IMR-90 (cell line): ENCODE measurements at regions not wholly inside any gene's neighbourhood (a gene's known extent, or its start where the extent isn't known, plus 50 kb on each side); places are given as distances from the start of the nearest gene placed in this dataset.

Source experiments
- ATAC-seq: fragments of 200-7000 bp; cut with Tn5 transposase; 2 replicates; pipeline ENCODE4 v1.9.1; 2020; ENCODE audit warnings: low read depth, mild to moderate bottlenecking, moderate library complexity
- BruUV-seq: library from RNA; stranded (reverse); fragments of 400-500 nt; replicated peaks from 2 replicates; lab custom pipeline; 2021; lab: Mats Ljungman, UMichigan
- CTCF ChIA-PET: fragments of 300-600 bp; formaldehyde crosslinking; extraction: SDS; loops from one replicate; lab custom pipeline; 2021; ENCODE audit warnings: antibody characterized with exemption; lab: Yijun Ruan, JAX
- POLR2A ChIA-PET: fragments of 300-600 bp; sonication (Branson Sonifier 250); formaldehyde crosslinking; loops from one replicate; lab custom pipeline; 2022; ENCODE audit warnings: antibody characterized with exemption; ENCODE audit not compliant: unreplicated experiment; lab: Charles Lee
- DNase-seq: peaks from one replicate; pipeline ENCODE4 v3.0.0; 2013
- H2AFZ ChIP-seq: replicated peaks from 2 replicates; pipeline ENCODE3; 2013; ENCODE audit warnings: low read length, mild to moderate bottlenecking; ENCODE audit not compliant: poor library complexity
- H2AK5ac ChIP-seq: 2 replicates; pipeline ENCODE4 v1.6.1; 2013; ENCODE audit warnings: low read depth, low read length, inconsistent platforms
- H2AK9ac ChIP-seq: replicated peaks from 2 replicates; pipeline ENCODE3; 2013; ENCODE audit warnings: mild to moderate bottlenecking, low read depth, low read length, moderate library complexity; ENCODE audit not compliant: poor library complexity
- H2BK120ac ChIP-seq: 2 replicates; pipeline ENCODE4 v1.6.1; 2013; ENCODE audit warnings: low read depth, low read length, inconsistent platforms
- H2BK15ac ChIP-seq: 3 replicates; pipeline ENCODE4 v1.6.1; 2013; ENCODE audit warnings: low read depth, low read length, inconsistent platforms
- H2BK20ac ChIP-seq: 2 replicates; pipeline ENCODE4 v1.6.1; 2013; ENCODE audit warnings: low read depth, mild to moderate bottlenecking, inconsistent platforms, low read length, moderate library complexity
- H2BK5ac ChIP-seq: 2 replicates; pipeline ENCODE4 v1.6.1; 2013; ENCODE audit warnings: mild to moderate bottlenecking, low read depth, low read length, inconsistent platforms; ENCODE audit not compliant: poor library complexity, severe bottlenecking
- H3K14ac ChIP-seq: replicated peaks from 2 replicates; pipeline ENCODE4 v1.6.1; 2013; ENCODE audit warnings: low read depth, low read length, inconsistent platforms
- H3K18ac ChIP-seq: 2 replicates; pipeline ENCODE4 v1.6.1; 2013; ENCODE audit warnings: low read depth, low read length, control low read depth
- H3K23ac ChIP-seq: 2 replicates; pipeline ENCODE4 v1.6.1; 2013; ENCODE audit warnings: low read depth, low read length, inconsistent platforms
- H3K27ac ChIP-seq: 2 replicates; pipeline ENCODE4 v1.5.1; 2013; ENCODE audit warnings: mild to moderate bottlenecking, control low read depth, low read length; ENCODE audit not compliant: insufficient read depth
- H3K27me3 ChIP-seq: 2 replicates; pipeline ENCODE4 v1.6.1; 2013; ENCODE audit warnings: low read length; ENCODE audit not compliant: control insufficient read depth, insufficient read depth
- H3K36me3 ChIP-seq: 2 replicates; pipeline ENCODE4 v1.6.1; 2013; ENCODE audit warnings: low read length, mixed read lengths; ENCODE audit not compliant: control insufficient read depth, insufficient read depth
- H3K4ac ChIP-seq: 2 replicates; pipeline ENCODE4 v1.6.1; 2013; ENCODE audit warnings: low read depth, low read length, inconsistent platforms
- H3K4me1 ChIP-seq: 2 replicates; pipeline ENCODE4 v1.6.1; 2013; ENCODE audit warnings: low read length, mixed read lengths; ENCODE audit not compliant: control insufficient read depth, insufficient read depth
- H3K4me2 ChIP-seq: 2 replicates; pipeline ENCODE4 v1.6.1; 2013; ENCODE audit warnings: low read depth, mild to moderate bottlenecking, control low read depth, low read length, moderate library complexity
- H3K4me3 ChIP-seq: 2 replicates; pipeline ENCODE4 v1.5.1; 2013; ENCODE audit warnings: low read depth, mild to moderate bottlenecking, control low read depth, low read length, moderate library complexity; ENCODE audit not compliant: insufficient read depth
- H3K56ac ChIP-seq: 2 replicates; pipeline ENCODE4 v1.6.1; 2013; ENCODE audit warnings: low read length, inconsistent platforms; ENCODE audit not compliant: insufficient read depth; ENCODE audit errors: extremely low read depth
- H3K79me1 ChIP-seq, 2 experiments: 2 replicates each; pipeline ENCODE4 v1.6.1; 2013; ENCODE audit warnings: low read length in 2 of 2, inconsistent platforms in 1 of 2, low read depth in 1 of 2
- H3K9ac ChIP-seq: 2 replicates; pipeline ENCODE4 v1.6.1; 2013; ENCODE audit warnings: low read depth, low read length, control low read depth
- H3K9me1 ChIP-seq: 2 replicates; pipeline ENCODE4 v1.6.1; 2013; ENCODE audit warnings: low read length, inconsistent platforms; ENCODE audit not compliant: insufficient read depth
- H3K9me3 ChIP-seq: 2 replicates; pipeline ENCODE4 v1.6.1; 2013; ENCODE audit warnings: low read length; ENCODE audit not compliant: control insufficient read depth, insufficient read depth
- H4K20me1 ChIP-seq: 2 replicates; pipeline ENCODE4 v1.6.1; 2013; ENCODE audit warnings: low read length, inconsistent platforms; ENCODE audit not compliant: insufficient read depth
- H4K5ac ChIP-seq: 2 replicates; pipeline ENCODE4 v1.6.1; 2013; ENCODE audit warnings: mild to moderate bottlenecking, low read depth, low read length, control low read depth
- H4K8ac ChIP-seq, 2 experiments: 2 replicates each; pipeline ENCODE4 v1.6.1; 2013; ENCODE audit warnings: low read depth in 2 of 2, low read length in 2 of 2, control low read depth in 1 of 2, inconsistent platforms in 1 of 2
- H4K91ac ChIP-seq: 2 replicates; pipeline ENCODE4 v1.6.1; 2013; ENCODE audit warnings: low read depth, low read length, inconsistent platforms; ENCODE audit not compliant: insufficient read depth
- BHLHE40 ChIP-seq: fragments of 150-350 bp; IDR thresholded peaks from 2 replicates; pipeline ENCODE4 v1.6.1; 2016; ENCODE audit warnings: mild to moderate bottlenecking, low read depth, low read length
- CEBPB ChIP-seq: IDR thresholded peaks from 2 replicates; pipeline ENCODE4 v1.6.1; 2012; ENCODE audit warnings: low read depth, low read length, improper control_type of control experiment
- FOS ChIP-seq: fragments of 150-350 bp; IDR thresholded peaks from 2 replicates; pipeline ENCODE4 v1.6.1; 2016; ENCODE audit warnings: low read depth, low read length
- MAZ ChIP-seq: IDR thresholded peaks from 2 replicates; pipeline ENCODE4 v1.6.1; 2012; ENCODE audit warnings: low read depth, mild to moderate bottlenecking, low read length, improper control_type of control experiment, moderate library complexity, borderline replicate concordance
- MXI1 ChIP-seq: IDR thresholded peaks from 2 replicates; pipeline ENCODE4 v1.6.1; 2012; ENCODE audit warnings: low read depth, mild to moderate bottlenecking, low read length, moderate library complexity, borderline replicate concordance
- NFE2L2 ChIP-seq: fragments of 150-350 bp; IDR thresholded peaks from 2 replicates; pipeline ENCODE4 v1.6.1; 2016; ENCODE audit warnings: low read depth, mild to moderate bottlenecking, low read length
- POLR2A ChIP-seq: IDR thresholded peaks from 2 replicates; pipeline ENCODE4 v1.6.1; 2012; ENCODE audit warnings: mild to moderate bottlenecking, low read depth, low read length
- RAD21 ChIP-seq: IDR thresholded peaks from 2 replicates; pipeline ENCODE4 v1.6.1; 2012; ENCODE audit warnings: low read length, improper control_type of control experiment
- RCOR1 ChIP-seq: IDR thresholded peaks from 2 replicates; pipeline ENCODE4 v1.6.1; 2012; ENCODE audit warnings: mild to moderate bottlenecking, low read length, improper control_type of control experiment; ENCODE audit not compliant: insufficient replicate concordance
- WGBS, 2 experiments: methylation state at CpG; one replicate each; pipeline versions ENCODE4 v1.1.5 to v1.1.7; 2013; ENCODE audit warnings: missing lambda C conversion rate in 2 of 2; ENCODE audit not compliant: insufficient read length in 1 of 2; ENCODE audit errors: extremely low coverage in 2 of 2; 5-methylcytosine and 5-hydroxymethylcytosine counted together
- dilution Hi-C: fragments of 300-500 bp; cut with HindIII; formaldehyde crosslinking; loops from one replicate; pipeline ENCODE4 v1.14.3; 2018; ENCODE audit warnings: low sequenced_read_pairs; ENCODE audit not compliant: unreplicated experiment
- in situ Hi-C: fragments of 300-500 bp; cut with MboI; formaldehyde crosslinking; loops from 3 replicates; pipeline ENCODE4 v1.14.3; 2019; ENCODE audit warnings: low sequenced_read_pairs, inconsistent platforms, mixed read lengths
- intact Hi-C: fragments of 100-400 bp; cut with micrococcal nuclease; formaldehyde crosslinking; loops from 2 replicates; pipeline ENCODE4 v1.10.0; 2022
- TF ChIP-seq, protein P1 (sequence below): fragments of 150-350 bp; IDR thresholded peaks from 2 replicates; pipeline ENCODE4 v1.6.1; 2017; ENCODE audit warnings: mild to moderate bottlenecking, antibody characterized with exemption, low read length, low read depth
- TF ChIP-seq, protein P2 (sequence below): conservative IDR thresholded peaks from 2 replicates; pipeline ENCODE4 v1.5.1; 2012; ENCODE audit warnings: mild to moderate bottlenecking, low read depth, low read length, improper control_type of control experiment

DNA sequence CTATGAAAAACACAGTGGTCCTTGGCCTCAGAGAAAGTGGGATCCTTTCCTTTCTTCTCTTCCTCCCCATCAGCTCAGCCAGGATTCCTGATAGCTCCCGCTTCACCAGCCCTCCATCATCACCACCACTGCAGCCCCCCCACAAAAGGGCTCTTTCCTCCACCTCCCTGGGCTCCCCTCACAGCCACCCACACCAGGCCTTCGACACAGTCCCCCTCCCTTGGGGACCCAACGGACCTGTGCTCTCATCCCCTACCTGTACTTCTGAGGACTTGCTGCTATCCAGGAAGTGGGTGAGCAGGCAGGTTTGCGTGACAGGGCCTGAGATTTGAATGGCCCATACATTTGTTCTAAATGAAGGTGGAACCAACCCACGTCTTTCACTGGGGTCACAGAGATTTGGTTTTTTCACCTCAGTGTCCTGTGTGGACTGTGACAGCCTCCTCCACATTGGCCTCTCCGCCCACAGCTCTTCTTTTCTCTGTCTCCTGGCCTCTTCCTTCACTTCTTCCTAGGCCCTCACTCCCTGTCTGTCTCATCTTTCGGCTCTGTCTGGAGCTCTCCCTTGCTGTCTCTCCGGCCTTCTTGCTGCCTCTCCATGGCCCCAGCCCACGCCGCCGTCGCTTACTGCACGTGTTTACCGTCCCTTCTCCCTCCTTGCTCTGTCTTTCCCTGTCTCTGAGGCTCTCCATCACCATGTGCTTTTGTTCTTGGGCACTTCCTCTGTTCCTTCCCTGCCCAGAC, 238.6 kb downstream of the FOXD2 start:
- Histone ChIP-seq H3K4ac (no peak overlapping the region), H2AK9ac (peak overlapping the region; percentile 48), H2BK15ac (no peak overlapping the region), H3K9me3 (no peaks in the 10 kb centered on the region), H4K91ac (no peak overlapping the region), H3K14ac (no peak overlapping the region), H3K9me1 (no peaks in the 10 kb centered on the region), H3K79me1 (no peaks in the 10 kb centered on the region), H3K9ac (no peak overlapping the region), H3K4me2 (no peak overlapping the region), H3K27me3 (no peaks in the 10 kb centered on the region), H4K20me1 (no peaks in the 10 kb centered on the region), H3K56ac (no peak overlapping the region), H3K4me1 (no peaks in the 10 kb centered on the region), H2AFZ (no peak overlapping the region), H2BK120ac (no peak overlapping the region), H2BK20ac (no peak overlapping the region), H4K8ac (no peak overlapping the region), H3K18ac (no peak overlapping the region), H2BK5ac (no peak overlapping the region), H3K36me3 (no peaks in the 10 kb centered on the region), H3K27ac (no peak overlapping the region), H4K5ac (no peak overlapping the region), H3K23ac (no peak overlapping the region), H2AK5ac (no peak overlapping the region), H3K4me3 (no peak overlapping the region)
- CTCF ChIA-PET, result no interaction called here
- WGBS, 2 experiments, result 50% methylated on average over 4 of the region's 14 CpGs; no CpG with 5 or more reads in 1 of the 2 experiments
- ATAC-seq, result no peak
- in situ Hi-C loops, result no loop called here
- dilution Hi-C loops, result no loop called here
- no TSS peak for BruUV-seq
- POLR2A ChIA-PET, result no interaction called here
- TF ChIP-seq RCOR1 (no peak), MAZ (no peak), MXI1 (no peak), POLR2A (no peak), BHLHE40 (no peak), RAD21 (no peak), NFE2L2 (no peak), CEBPB (no peak), FOS (no peak)
- TF ChIP-seq, protein P1, sequence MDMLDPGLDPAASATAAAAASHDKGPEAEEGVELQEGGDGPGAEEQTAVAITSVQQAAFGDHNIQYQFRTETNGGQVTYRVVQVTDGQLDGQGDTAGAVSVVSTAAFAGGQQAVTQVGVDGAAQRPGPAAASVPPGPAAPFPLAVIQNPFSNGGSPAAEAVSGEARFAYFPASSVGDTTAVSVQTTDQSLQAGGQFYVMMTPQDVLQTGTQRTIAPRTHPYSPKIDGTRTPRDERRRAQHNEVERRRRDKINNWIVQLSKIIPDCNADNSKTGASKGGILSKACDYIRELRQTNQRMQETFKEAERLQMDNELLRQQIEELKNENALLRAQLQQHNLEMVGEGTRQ, result no peak
- TF ChIP-seq, protein P2, sequence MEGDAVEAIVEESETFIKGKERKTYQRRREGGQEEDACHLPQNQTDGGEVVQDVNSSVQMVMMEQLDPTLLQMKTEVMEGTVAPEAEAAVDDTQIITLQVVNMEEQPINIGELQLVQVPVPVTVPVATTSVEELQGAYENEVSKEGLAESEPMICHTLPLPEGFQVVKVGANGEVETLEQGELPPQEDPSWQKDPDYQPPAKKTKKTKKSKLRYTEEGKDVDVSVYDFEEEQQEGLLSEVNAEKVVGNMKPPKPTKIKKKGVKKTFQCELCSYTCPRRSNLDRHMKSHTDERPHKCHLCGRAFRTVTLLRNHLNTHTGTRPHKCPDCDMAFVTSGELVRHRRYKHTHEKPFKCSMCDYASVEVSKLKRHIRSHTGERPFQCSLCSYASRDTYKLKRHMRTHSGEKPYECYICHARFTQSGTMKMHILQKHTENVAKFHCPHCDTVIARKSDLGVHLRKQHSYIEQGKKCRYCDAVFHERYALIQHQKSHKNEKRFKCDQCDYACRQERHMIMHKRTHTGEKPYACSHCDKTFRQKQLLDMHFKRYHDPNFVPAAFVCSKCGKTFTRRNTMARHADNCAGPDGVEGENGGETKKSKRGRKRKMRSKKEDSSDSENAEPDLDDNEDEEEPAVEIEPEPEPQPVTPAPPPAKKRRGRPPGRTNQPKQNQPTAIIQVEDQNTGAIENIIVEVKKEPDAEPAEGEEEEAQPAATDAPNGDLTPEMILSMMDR, result no peak
- no peak for DNase-seq
- intact Hi-C loops, result no loop called here
